HG02610 (cell line): ENCODE measurements at regions not wholly inside any gene's neighbourhood (a gene's known extent, or its start where the extent isn't known, plus 50 kb on each side); places are given as distances from the start of the nearest gene placed in this dataset.
"Not testable (repeated sequence)": the region's sequence is repeated elsewhere in the genome, so short reads cannot be mapped to it uniquely, and the experiment has no call there.

Experiments
- ATAC-seq: cut with Tn5 transposase; IDR thresholded peaks from one replicate; pipeline ENCODE4 v1.9.1; 2021; ENCODE audit warnings: mild to moderate bottlenecking, moderate library complexity; ENCODE audit not compliant: unreplicated experiment

- no peak for ATAC-seq
Observed at GRCh38 chr6:27178860-27179259, 68.6 kb upstream of the PRSS16 start.

GRCh38 chr6:27183060-27183832 is 64.3 kb upstream of the PRSS16 start:
- ATAC-seq = no peak

GRCh38 chr6:27187231-27188060 is 60.1 kb upstream of the PRSS16 start:
- ATAC-seq = no peak

DNA sequence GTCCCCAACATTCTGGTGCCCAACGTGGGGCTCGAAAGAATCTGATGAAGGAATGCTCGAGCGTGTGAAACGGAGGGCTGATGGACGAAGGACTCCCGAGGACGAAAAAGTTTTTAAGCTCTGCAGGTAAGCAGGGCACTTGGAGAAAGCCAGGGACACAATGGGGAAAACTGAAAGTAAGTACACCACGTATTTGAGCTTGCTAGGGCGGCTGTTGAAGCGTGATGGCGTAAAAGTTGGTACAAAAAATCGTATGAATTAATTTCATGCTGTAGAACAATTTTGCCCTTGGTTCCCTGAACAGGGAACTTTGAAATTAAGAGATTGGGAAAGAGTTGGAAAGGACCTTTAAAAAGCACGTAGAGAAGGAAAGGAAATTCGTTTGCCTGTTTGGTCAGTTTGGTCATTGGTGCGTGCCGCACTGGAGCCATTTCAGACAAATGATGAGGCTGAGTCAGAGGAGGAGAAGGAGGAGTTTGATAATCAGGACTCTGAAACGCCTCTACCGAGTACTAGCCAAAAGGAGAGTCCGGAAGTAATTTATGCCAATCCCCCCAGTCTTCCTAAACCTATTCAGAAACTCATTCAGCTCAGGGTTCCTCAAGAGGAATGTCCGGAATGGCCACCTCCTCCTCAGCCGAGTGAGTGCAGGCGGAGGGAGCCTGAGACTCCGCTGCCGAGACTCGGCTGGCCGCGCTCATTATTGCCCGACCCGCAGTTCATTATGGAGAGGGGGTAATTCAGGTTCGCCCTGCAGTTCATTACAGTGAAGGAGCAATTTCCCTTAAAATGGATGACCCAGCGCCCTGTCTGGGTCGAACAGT is 59.2 kb upstream of the PRSS16 start:
- peak; percentile 90 for ATAC-seq

DNA sequence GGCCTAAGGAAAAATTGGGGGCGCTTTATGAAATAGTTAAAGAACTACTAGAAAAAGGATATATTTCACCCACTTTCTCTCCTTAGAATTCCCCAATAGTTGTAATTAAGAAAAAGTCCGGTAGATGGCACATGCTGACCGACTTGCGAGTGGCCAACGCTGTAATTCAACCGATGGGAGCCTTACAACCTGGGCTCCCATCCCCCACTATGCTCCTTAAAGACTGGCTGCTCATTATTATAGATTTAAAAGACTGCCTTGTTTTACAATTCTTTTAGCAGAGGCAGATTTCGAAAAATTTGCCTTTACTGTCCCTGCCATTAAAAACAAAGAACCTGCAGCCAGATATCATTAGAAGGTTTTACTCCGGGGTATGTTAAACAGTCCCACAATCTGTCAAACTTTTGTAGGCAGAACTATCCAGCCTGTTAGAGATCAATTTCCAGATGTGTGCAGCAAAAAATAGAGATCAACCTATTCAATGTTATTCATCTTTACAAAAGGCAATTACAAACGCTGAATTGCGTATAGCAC is 58.5 kb upstream of the PRSS16 start:
- peak; percentile 44 for ATAC-seq

DNA sequence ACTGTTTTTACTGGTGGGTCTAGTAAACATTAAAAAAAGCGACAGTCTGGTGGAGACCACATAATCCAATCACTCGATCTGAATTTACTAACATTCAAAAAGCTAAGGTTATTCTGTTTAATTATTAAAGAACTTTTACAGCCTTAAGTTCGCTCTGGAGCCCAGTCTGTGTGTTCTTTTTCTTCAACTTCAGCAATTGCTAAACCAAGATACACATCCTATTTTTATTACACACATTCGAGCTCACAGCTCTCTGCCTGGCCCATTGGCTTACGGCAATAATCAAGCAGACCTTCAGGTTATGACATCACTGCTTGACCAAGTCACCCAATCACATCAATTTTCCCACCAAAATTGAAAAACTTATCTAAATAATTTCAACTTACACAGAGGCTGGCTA is 57.4 kb upstream of the PRSS16 start:
- ATAC-seq = no peak

DNA sequence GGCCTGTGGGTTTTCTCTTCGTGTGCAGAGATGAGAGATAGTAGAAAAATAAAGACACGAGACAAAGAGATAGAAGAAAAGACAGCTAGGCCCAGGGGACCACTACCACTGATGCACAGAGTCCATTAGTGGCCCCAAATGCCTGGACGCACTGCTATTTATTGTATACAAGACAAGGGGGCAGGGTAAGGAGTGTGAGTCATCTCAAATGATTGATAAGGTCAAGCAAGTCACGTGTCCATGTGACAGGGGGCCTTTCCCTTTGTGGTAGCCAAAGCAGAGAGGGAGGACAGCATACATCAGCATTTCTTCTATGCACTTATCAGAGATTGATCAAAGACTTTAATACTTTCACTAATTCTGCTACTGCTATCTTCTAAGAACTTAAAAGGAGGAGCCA is 53.0 kb upstream of the PRSS16 start:
- not testable (repeated sequence) for ATAC-seq

GRCh38 chr6:27195547-27195946 is 52.0 kb upstream of the PRSS16 start:
- ATAC-seq = not testable (repeated sequence)
